GM06990 (cell line): ENCODE measurements at regions not wholly inside any gene's neighbourhood (a gene's known extent, or its start where the extent isn't known, plus 50 kb on each side); places are given as distances from the start of the nearest gene placed in this dataset.
A peak's percentile ranks its signal among the peaks of the same experiment; 100 is the strongest.

Source experiments
- DNase-seq: peaks from one replicate; pipeline ENCODE4 v3.0.0-alpha.2; 2011; ENCODE audit not compliant: insufficient read length; ENCODE audit errors: extremely low read depth
- H3K27me3 ChIP-seq: replicated peaks from 2 replicates; pipeline ENCODE4 v1.6.0; 2011; ENCODE audit warnings: low read length; ENCODE audit not compliant: control insufficient read depth, insufficient read depth
- H3K36me3 ChIP-seq: 2 replicates; pipeline ENCODE4 v1.5.1; 2011; ENCODE audit warnings: low read length; ENCODE audit not compliant: control insufficient read depth, insufficient read depth
- H3K4me3 ChIP-seq: replicated peaks from 2 replicates; pipeline ENCODE4 v1.5.1; 2011; ENCODE audit warnings: low read depth, mild to moderate bottlenecking, control low read depth, low read length
- CTCF ChIP-seq: IDR thresholded peaks from 2 replicates; pipeline ENCODE4 v1.5.1; 2011; ENCODE audit warnings: low read length, control low read depth, mild to moderate bottlenecking, inconsistent platforms; ENCODE audit not compliant: insufficient read depth, poor library complexity, severe bottlenecking

GRCh38 chr2:5365871-5366461, 326.2 kb upstream of the SOX11 start:
- H3K36me3 ChIP-seq: no peaks in the 10 kb centered on the region
- DNase-seq: peak; percentile 20
- no peak overlapping the region for H3K4me3 ChIP-seq
- H3K27me3 ChIP-seq: no peaks in the 10 kb centered on the region
- TF ChIP-seq CTCF: peak; percentile 33

DNA sequence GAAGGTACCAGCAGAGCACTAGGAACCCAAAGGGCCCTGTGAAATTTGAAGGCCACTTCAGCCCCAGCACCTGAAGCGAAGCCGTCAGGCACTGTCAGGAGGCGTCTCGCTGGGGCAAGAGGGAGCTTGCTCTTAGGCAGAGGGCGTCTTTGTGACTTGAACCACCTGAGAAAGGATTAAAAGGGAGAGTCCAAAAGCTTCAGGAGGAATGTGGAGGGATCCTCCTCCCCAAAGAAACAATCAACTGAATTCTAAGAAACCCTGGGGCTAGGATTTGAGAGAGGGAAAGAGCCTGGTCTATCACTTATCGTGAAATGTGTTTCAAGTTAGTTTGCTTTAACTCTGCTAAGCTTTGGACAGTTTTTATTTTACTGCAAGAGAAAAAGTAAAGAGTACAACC, 324.9 kb upstream of the SOX11 start:
- Histone ChIP-seq H3K36me3 (no peaks in the 10 kb centered on the region), H3K4me3 (no peak overlapping the region), H3K27me3 (no peaks in the 10 kb centered on the region)
- no peak for DNase-seq
- no peak for TF ChIP-seq CTCF

GRCh38 chr2:5368263-5368662, 323.9 kb upstream of the SOX11 start:
- no peak for DNase-seq
- no peak for TF ChIP-seq CTCF
- no peaks in the 10 kb centered on the region for H3K36me3 ChIP-seq
- H3K4me3 ChIP-seq: no peak overlapping the region
- no peaks in the 10 kb centered on the region for H3K27me3 ChIP-seq

DNA sequence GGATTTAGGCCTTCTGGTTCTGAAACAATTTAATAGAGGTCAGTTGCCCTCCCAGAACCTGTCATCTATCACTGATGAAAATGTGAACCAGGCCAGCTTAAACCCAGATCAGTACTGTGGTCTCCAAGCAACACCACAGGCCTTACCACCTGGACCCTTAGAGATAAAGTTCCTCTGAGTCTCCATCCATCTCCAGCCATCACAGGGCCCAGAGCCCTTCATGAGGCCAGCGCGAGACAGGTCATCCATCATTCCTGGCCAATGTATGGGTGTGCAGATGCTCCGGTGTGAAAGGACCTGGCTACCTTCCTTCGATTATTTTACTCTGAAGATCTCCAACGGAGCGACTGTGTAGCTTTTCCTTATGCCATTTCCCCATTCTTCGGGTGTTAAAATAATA, 322.7 kb upstream of the SOX11 start:
- Histone ChIP-seq H3K36me3 (no peaks in the 10 kb centered on the region), H3K27me3 (no peaks in the 10 kb centered on the region), H3K4me3 (no peak overlapping the region)
- no peak for TF ChIP-seq CTCF
- DNase-seq: no peak

GRCh38 chr2:5370158-5370557, 322.0 kb upstream of the SOX11 start:
- no peak for TF ChIP-seq CTCF
- no peak for DNase-seq
- Histone ChIP-seq H3K4me3 (no peak overlapping the region), H3K27me3 (no peaks in the 10 kb centered on the region), H3K36me3 (no peaks in the 10 kb centered on the region)

- no peak for TF ChIP-seq CTCF
- no peak for DNase-seq
- H3K4me3 ChIP-seq: no peak overlapping the region
Measured at GRCh38 chr2:5372141-5372540, 320.0 kb upstream of the SOX11 start.

More at GRCh38 chr2:5372141-5372540, 320.0 kb upstream of the SOX11 start:
- H3K36me3 ChIP-seq: no peaks in the 10 kb centered on the region
- H3K27me3 ChIP-seq: no peaks in the 10 kb centered on the region
